CD4-positive, alpha-beta memory T cell (primary cell): ENCODE measurements at regions not wholly inside any gene's neighbourhood (a gene's known extent, or its start where the extent isn't known, plus 50 kb on each side); places are given as distances from the start of the nearest gene placed in this dataset.

Source experiments
- CTCF ChIA-PET: fragments of 350-600 bp; sonication (Branson Sonifier 250); formaldehyde crosslinking; loops from one replicate; lab custom pipeline; 2021; ENCODE audit warnings: inconsistent platforms; ENCODE audit not compliant: partially characterized antibody; lab: Charles Lee
- POLR2A ChIA-PET: fragments of 350-600 bp; sonication (Branson Sonifier 250); formaldehyde crosslinking; loops from one replicate; lab custom pipeline; 2021; ENCODE audit not compliant: partially characterized antibody; lab: Charles Lee
- DNase-seq, 5 donors: peaks; one replicate each; pipeline versions ENCODE4 v3.0.0 to v3.0.0-alpha.2; 2020 to 2022; ENCODE audit warnings: mixed read lengths in 1 of 5
- H3K27ac ChIP-seq: one replicate; pipeline ENCODE4 v1.7.0; 2013; ENCODE audit warnings: low read depth, low read length
- H3K27me3 ChIP-seq: 2 replicates; pipeline ENCODE4 v1.7.0; 2013; ENCODE audit warnings: mild to moderate bottlenecking, low read length, moderate library complexity; ENCODE audit not compliant: insufficient read depth
- H3K36me3 ChIP-seq: 2 replicates; pipeline ENCODE4 v1.7.0; 2013; ENCODE audit warnings: mild to moderate bottlenecking, low read length, moderate library complexity; ENCODE audit not compliant: insufficient read depth
- H3K4me1 ChIP-seq: 2 replicates; pipeline ENCODE4 v1.7.0; 2013; ENCODE audit warnings: mild to moderate bottlenecking, low read length, moderate library complexity; ENCODE audit not compliant: insufficient read depth
- H3K4me3 ChIP-seq, 2 donors: one replicate each; pipeline ENCODE4 v1.7.0; 2013; ENCODE audit warnings: low read length in 2 of 2, mild to moderate bottlenecking in 1 of 2
- H3K9me3 ChIP-seq, 2 donors: one replicate each; pipeline ENCODE4 v1.7.0; 2013; ENCODE audit warnings: low read length in 2 of 2, control low read depth in 1 of 2; ENCODE audit not compliant: control insufficient read depth in 1 of 2
- H3K27ac Mint-ChIP-seq, 7 donors: one replicate each; pipeline ENCODE4 v1.8.0; 2020 to 2021; ENCODE audit warnings: mixed read lengths in 7 of 7, mild to moderate bottlenecking in 6 of 7, inconsistent platforms in 3 of 7, moderate library complexity in 3 of 7
- H3K27me3 Mint-ChIP-seq, 2 donors: one replicate each; pipeline ENCODE4 v1.8.0; 2020 to 2021; ENCODE audit warnings: mixed read lengths in 2 of 2
- H3K36me3 Mint-ChIP-seq, 2 donors: one replicate each; pipeline ENCODE4 v1.8.0; 2020 to 2021; ENCODE audit warnings: mixed read lengths in 2 of 2, inconsistent platforms in 1 of 2, mild to moderate bottlenecking in 1 of 2
- H3K4me1 Mint-ChIP-seq, 4 donors: one replicate each; pipeline ENCODE4 v1.8.0; 2020 to 2021; ENCODE audit warnings: mixed read lengths in 4 of 4, mild to moderate bottlenecking in 1 of 4
- H3K4me3 Mint-ChIP-seq, 8 donors: one replicate each; pipeline ENCODE4 v1.8.0; 2020 to 2021; ENCODE audit warnings: mixed read lengths in 8 of 8, mild to moderate bottlenecking in 7 of 8, moderate library complexity in 6 of 8, inconsistent platforms in 3 of 8
- H3K9me3 Mint-ChIP-seq, 8 donors: one replicate each; pipeline ENCODE4 v1.8.0; 2020 to 2021; ENCODE audit warnings: mixed read lengths in 8 of 8, mild to moderate bottlenecking in 5 of 8, inconsistent platforms in 3 of 8, moderate library complexity in 1 of 8
- intact Hi-C: fragments of 100-400 bp; cut with micrococcal nuclease; formaldehyde crosslinking; loops from one replicate; pipeline ENCODE4 v1.15.1; 2023

DNA sequence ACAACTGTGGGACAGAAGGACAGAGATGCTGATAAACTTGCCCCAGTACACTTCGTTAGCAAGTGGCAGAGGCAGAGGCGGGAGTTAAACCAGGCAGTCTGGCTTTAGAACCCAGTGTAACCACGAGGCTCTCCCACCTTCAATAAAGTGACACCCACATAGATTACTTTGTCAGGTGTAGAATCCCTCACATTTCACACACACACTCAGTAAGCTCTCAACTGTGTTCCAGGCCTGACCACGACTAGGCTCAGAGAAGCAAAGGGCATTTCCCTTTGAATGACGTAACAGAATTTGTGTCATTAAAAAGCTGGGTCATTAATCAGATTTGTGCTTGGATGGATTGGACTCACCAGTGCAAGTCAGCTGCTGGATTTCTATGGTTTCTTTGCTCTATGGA, 118.3 kb upstream of the RCN1 start:
- Histone ChIP-seq H3K27ac (no peak overlapping the region), H3K27me3 (no peaks in the 10 kb centered on the region), H3K4me3 (no peak overlapping the region), H3K9me3 (no peaks in the 10 kb centered on the region), H3K36me3 (no peaks in the 10 kb centered on the region), H3K4me1 (no peaks in the 10 kb centered on the region)
- no peaks in the 10 kb centered on the region for H3K36me3 Mint-ChIP-seq
- peaks cover 0 to 5% (median 0%) of the 10 kb centered on the region in 8 donors for H3K9me3 Mint-ChIP-seq
- no peak for DNase-seq
- peaks cover 9 to 13% of the 10 kb centered on the region in 2 donors for H3K27me3 Mint-ChIP-seq
- H3K4me3 Mint-ChIP-seq: no peak overlapping the region
- POLR2A ChIA-PET: no interaction called here
- CTCF ChIA-PET: interaction anchor here (1.4 kb wide), 1 partner anchor 15 kb away, joined by 7 read pairs; no protein-coding TSS in a partner anchor
- intact Hi-C loops: no loop called here
- no peaks in the 10 kb centered on the region for H3K4me1 Mint-ChIP-seq
- no peak overlapping the region for H3K27ac Mint-ChIP-seq

DNA sequence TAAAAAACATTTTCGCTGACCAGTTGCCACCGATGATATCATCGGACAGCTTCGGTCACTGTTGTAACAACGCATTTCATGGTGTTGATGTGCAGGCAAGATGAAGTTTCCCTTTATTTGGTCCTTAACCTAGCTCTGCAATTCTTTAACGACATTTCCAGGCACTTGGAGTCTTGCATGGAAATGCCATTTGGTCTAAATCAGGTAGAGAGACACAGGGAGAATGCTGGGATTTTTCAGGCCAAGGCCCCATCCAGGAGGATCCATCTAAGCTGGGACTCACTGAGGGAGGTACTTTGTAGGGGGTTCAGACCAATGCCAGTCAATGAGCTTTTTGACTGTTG, 121.5 kb upstream of the RCN1 start:
- Mint-ChIP-seq H3K27ac (no peak overlapping the region), H3K27me3 (peaks cover 2 to 7% of the 10 kb centered on the region in 2 donors), H3K9me3 (peaks cover 0 to 5% (median 0%) of the 10 kb centered on the region in 8 donors), H3K36me3 (no peaks in the 10 kb centered on the region), H3K4me1 (no peaks in the 10 kb centered on the region), H3K4me3 (no peak overlapping the region)
- H3K4me1 ChIP-seq: no peaks in the 10 kb centered on the region
- intact Hi-C loops: no loop called here
- ChIA-PET POLR2A (no interaction called here), CTCF (interaction anchor here (0.9 to 1.4 kb wide), 2 partner anchors 11 to 16 kb away, joined by 3 to 8 read pairs; no protein-coding TSS in a partner anchor)
- no peak overlapping the region for H3K4me3 ChIP-seq
- no peak for DNase-seq
- H3K9me3 ChIP-seq: no peaks in the 10 kb centered on the region
- no peaks in the 10 kb centered on the region for H3K27me3 ChIP-seq
- H3K27ac ChIP-seq: no peak overlapping the region
- H3K36me3 ChIP-seq: no peaks in the 10 kb centered on the region

GRCh38 chr11:31968461-31969358, 122.2 kb upstream of the RCN1 start:
- CTCF ChIA-PET: interaction anchor here (0.9 to 1.4 kb wide), 2 partner anchors 10 to 17 kb away, joined by 3 to 8 read pairs; no protein-coding TSS in a partner anchor
- Mint-ChIP-seq H3K4me3 (no peak overlapping the region), H3K9me3 (peaks cover 0 to 5% (median 0%) of the 10 kb centered on the region in 8 donors), H3K27me3 (peaks cover 2 to 7% of the 10 kb centered on the region in 2 donors), H3K27ac (no peak overlapping the region), H3K36me3 (no peaks in the 10 kb centered on the region), H3K4me1 (no peaks in the 10 kb centered on the region)
- Histone ChIP-seq H3K9me3 (no peaks in the 10 kb centered on the region), H3K4me3 (no peak overlapping the region), H3K27ac (no peak overlapping the region), H3K4me1 (no peaks in the 10 kb centered on the region), H3K27me3 (no peaks in the 10 kb centered on the region), H3K36me3 (no peaks in the 10 kb centered on the region)
- DNase-seq: no peak
- POLR2A ChIA-PET: no interaction called here
- intact Hi-C loops: no loop called here

GRCh38 chr11:31967404-31968130, 123.3 kb upstream of the RCN1 start:
- ChIA-PET POLR2A (no interaction called here), CTCF (interaction anchor here (1.2 kb wide), 1 partner anchor 10 kb away, joined by 8 read pairs; no protein-coding TSS in a partner anchor)
- Histone ChIP-seq H3K9me3 (no peaks in the 10 kb centered on the region), H3K4me1 (no peaks in the 10 kb centered on the region), H3K27me3 (no peaks in the 10 kb centered on the region), H3K36me3 (no peaks in the 10 kb centered on the region), H3K4me3 (no peak overlapping the region), H3K27ac (no peak overlapping the region)
- H3K4me1 Mint-ChIP-seq: no peaks in the 10 kb centered on the region
- H3K4me3 Mint-ChIP-seq: no peak overlapping the region
- H3K36me3 Mint-ChIP-seq: no peaks in the 10 kb centered on the region
- DNase-seq: no peak
- H3K27ac Mint-ChIP-seq: no peak overlapping the region
- peaks cover 1 to 7% of the 10 kb centered on the region in 2 donors for H3K27me3 Mint-ChIP-seq
- intact Hi-C loops: no loop called here
- H3K9me3 Mint-ChIP-seq: peaks cover 0 to 5% (median 0%) of the 10 kb centered on the region in 8 donors

DNA sequence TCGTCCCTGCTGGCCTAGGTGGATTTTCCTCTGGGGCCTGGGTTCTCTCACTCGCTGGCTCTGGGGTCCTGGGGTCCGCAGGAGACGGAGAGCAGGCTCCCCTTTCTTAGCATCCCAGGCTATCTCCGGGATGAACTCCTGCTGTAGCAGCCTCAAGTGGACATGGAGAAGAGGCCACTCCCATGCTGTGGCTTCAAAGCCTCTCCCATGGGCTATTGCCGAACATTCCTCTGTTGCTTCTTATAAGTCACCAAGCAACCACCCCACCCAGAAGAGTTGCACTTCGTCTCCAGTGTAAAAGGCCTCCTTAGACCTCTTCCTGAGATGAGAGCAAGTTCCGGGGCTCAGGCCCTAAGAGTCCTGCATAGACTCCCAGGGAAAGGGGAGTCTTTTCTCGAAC, 124.0 kb upstream of the RCN1 start:
- CTCF ChIA-PET: interaction anchor here (1.2 kb wide), 1 partner anchor 9 kb away, joined by 8 read pairs; no protein-coding TSS in a partner anchor
- POLR2A ChIA-PET: no interaction called here
- H3K27me3 Mint-ChIP-seq: peaks cover 1 to 4% of the 10 kb centered on the region in 2 donors

DNA sequence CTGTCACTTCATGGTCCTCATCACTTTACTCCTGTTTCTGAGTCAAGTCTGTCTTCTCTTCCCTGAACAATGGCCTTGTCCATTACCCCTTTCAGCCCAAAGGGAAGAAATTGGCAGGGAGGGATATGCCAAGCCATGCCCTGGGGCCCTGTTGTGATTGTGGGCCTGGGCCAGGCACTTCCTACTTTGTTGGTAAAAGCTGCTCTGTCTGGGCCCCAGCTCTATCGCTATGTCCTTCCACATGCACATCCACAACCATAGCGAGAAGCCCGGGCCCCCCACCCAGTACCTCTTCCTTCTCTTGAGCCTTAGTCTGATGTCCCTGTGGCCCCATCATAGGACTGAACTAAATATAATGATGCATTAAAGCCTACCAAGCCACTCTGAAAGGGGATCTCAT, 126.7 kb upstream of the RCN1 start:
- H3K4me3 ChIP-seq: no peak overlapping the region
- no peaks in the 10 kb centered on the region for H3K9me3 ChIP-seq
- DNase-seq: no peak
- intact Hi-C loops: no loop called here
- no peak overlapping the region for H3K27ac ChIP-seq
- Mint-ChIP-seq H3K9me3 (no peaks in the 10 kb centered on the region), H3K4me3 (no peak overlapping the region), H3K4me1 (no peaks in the 10 kb centered on the region), H3K27me3 (peaks cover 0 to 1% of the 10 kb centered on the region in 2 donors), H3K27ac (no peak overlapping the region), H3K36me3 (no peaks in the 10 kb centered on the region)
- POLR2A ChIA-PET: no interaction called here
- H3K36me3 ChIP-seq: no peaks in the 10 kb centered on the region
- H3K4me1 ChIP-seq: no peaks in the 10 kb centered on the region
- no peaks in the 10 kb centered on the region for H3K27me3 ChIP-seq
- CTCF ChIA-PET: no interaction called here

More for the DNA sequence above, 124.0 kb upstream of the RCN1 start:
- Mint-ChIP-seq H3K27ac (no peak overlapping the region), H3K9me3 (peaks cover 0 to 5% (median 0%) of the 10 kb centered on the region in 8 donors), H3K36me3 (no peaks in the 10 kb centered on the region), H3K4me1 (no peaks in the 10 kb centered on the region), H3K4me3 (no peak overlapping the region)
- Histone ChIP-seq H3K4me1 (no peaks in the 10 kb centered on the region), H3K27me3 (no peaks in the 10 kb centered on the region), H3K9me3 (no peaks in the 10 kb centered on the region), H3K36me3 (no peaks in the 10 kb centered on the region), H3K4me3 (no peak overlapping the region), H3K27ac (no peak overlapping the region)
- DNase-seq: no peak
- intact Hi-C loops: no loop called here

DNA sequence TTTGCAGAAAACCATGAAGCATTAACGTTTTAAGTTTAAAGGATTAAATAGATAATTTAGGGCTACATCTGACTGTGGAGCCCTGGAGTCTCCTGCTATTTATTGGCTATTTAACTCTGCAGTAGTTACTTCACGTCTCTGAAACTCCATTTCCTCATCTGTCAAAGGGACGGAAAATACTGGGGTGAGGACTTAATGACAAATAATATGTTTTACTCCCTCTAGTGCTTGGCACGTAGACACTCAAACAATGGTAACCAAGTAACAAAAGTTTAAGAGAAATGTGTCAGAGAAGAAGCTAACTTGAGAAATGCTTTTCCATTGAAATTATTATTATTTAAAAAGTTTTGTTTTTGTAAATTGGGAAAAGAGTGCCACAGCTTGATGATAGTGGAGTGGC, 130.7 kb upstream of the RCN1 start:
- Mint-ChIP-seq H3K36me3 (no peaks in the 10 kb centered on the region), H3K4me3 (no peak overlapping the region), H3K27ac (no peak overlapping the region), H3K27me3 (no peaks in the 10 kb centered on the region), H3K9me3 (no peaks in the 10 kb centered on the region), H3K4me1 (peaks cover 0 to 4% (median 0%) of the 10 kb centered on the region in 4 donors)
- H3K4me3 ChIP-seq: no peak overlapping the region
- H3K27me3 ChIP-seq: no peaks in the 10 kb centered on the region
- no peaks in the 10 kb centered on the region for H3K9me3 ChIP-seq
- H3K4me1 ChIP-seq: no peaks in the 10 kb centered on the region
- no peaks in the 10 kb centered on the region for H3K36me3 ChIP-seq
- no peak for DNase-seq
- intact Hi-C loops: no loop called here
- no peak overlapping the region for H3K27ac ChIP-seq
- ChIA-PET POLR2A (no interaction called here), CTCF (interaction anchor here (1.3 kb wide), 1 partner anchor 40 kb away, joined by 3 read pairs; no protein-coding TSS in a partner anchor)
